Tibial nerve (tissue), 4 donors: ENCODE measurements at regions not wholly inside any gene's neighbourhood (a gene's known extent, or its start where the extent isn't known, plus 50 kb on each side); places are given as distances from the start of the nearest gene placed in this dataset.
A peak's percentile ranks its signal among the peaks of the same experiment; 100 is the strongest.

Experiments used
- DNase-seq, 2 donors: peaks; one replicate each; pipeline ENCODE4 v3.0.0-alpha.2; 2019; ENCODE audit warnings: low spot score in 2 of 2
- H3K27ac ChIP-seq, 4 donors: fragments of 200-600 bp; sonication (generic) in 3 of 4; one replicate each; pipeline ENCODE4 v1.5.1; 2017 to 2019; ENCODE audit warnings: mild to moderate bottlenecking in 1 of 4
- H3K27me3 ChIP-seq, 2 donors: fragments of 200-600 bp; sonication (generic) in 1 of 2; one replicate each; pipeline versions ENCODE4 v1.5.1 to v1.6.0; 2017 to 2019
- H3K36me3 ChIP-seq, 3 donors: fragments of 200-600 bp; sonication (generic); one replicate each; pipeline ENCODE4 v1.5.1; 2018 to 2019
- H3K4me1 ChIP-seq, 4 donors: fragments of 200-600 bp; sonication (generic) in 3 of 4; one replicate each; pipeline ENCODE4 v1.5.1; 2017 to 2019
- H3K4me3 ChIP-seq, 4 donors: fragments of 200-600 bp; sonication (generic) in 3 of 4; one replicate each; pipeline ENCODE4 v1.5.1; 2017 to 2019; ENCODE audit warnings: mild to moderate bottlenecking in 1 of 4, moderate library complexity in 1 of 4
- H3K9me3 ChIP-seq, 4 donors: fragments of 200-600 bp; sonication (generic) in 3 of 4; one replicate each; pipeline ENCODE4 v1.5.1; 2017 to 2019
- EP300 ChIP-seq, 2 donors: sonication (generic); formaldehyde crosslinking; IDR thresholded peaks; one replicate each; pipeline ENCODE4 v1.6.1; 2017; ENCODE audit warnings: antibody characterized with exemption in 2 of 2, mild to moderate bottlenecking in 1 of 2
- POLR2A ChIP-seq, 2 donors: fragments of 450-650 bp; IDR thresholded peaks; one replicate each; pipeline ENCODE4 v1.6.1; 2017; ENCODE audit warnings: antibody characterized with exemption in 2 of 2, mild to moderate bottlenecking in 2 of 2, moderate library complexity in 2 of 2
- WGBS, 2 donors: methylation state at CpG; one replicate each; pipeline ENCODE4 v1.1.5; 2018; 5-methylcytosine and 5-hydroxymethylcytosine counted together
- TF ChIP-seq, protein P1 (sequence below), 5 experiments: fragments of 200-600 bp in 3 of 5; fragments of 450-650 bp in 2 of 5; sonication (generic) in 3 of 5; IDR thresholded peaks; one replicate each; pipeline ENCODE4 v1.5.1; 2016 to 2019; ENCODE audit warnings: antibody characterized with exemption in 5 of 5, mild to moderate bottlenecking in 3 of 5, moderate library complexity in 2 of 5

GRCh38 chr7:67738958-67739357, 742.3 kb downstream of the TYW1 start:
- Histone ChIP-seq H3K27ac (peak overlapping the region in 2 of 4 donors; percentile 49 to 72), H3K27me3 (no peaks in the 10 kb centered on the region), H3K4me1 (no peaks in the 10 kb centered on the region), H3K9me3 (peaks cover 0 to 9% (median 0%) of the 10 kb centered on the region in 4 donors), H3K36me3 (no peaks in the 10 kb centered on the region), H3K4me3 (no peak overlapping the region)
- 41 to 55% methylated on average over 6 of the region's 6 CpGs for WGBS, 2 donors
- DNase-seq, result peak; percentile 21 to 75
- peak; percentile 43 to 93 for TF ChIP-seq EP300 (IDR thresholded peaks at IDR 0.05)
- TF ChIP-seq, protein P1, sequence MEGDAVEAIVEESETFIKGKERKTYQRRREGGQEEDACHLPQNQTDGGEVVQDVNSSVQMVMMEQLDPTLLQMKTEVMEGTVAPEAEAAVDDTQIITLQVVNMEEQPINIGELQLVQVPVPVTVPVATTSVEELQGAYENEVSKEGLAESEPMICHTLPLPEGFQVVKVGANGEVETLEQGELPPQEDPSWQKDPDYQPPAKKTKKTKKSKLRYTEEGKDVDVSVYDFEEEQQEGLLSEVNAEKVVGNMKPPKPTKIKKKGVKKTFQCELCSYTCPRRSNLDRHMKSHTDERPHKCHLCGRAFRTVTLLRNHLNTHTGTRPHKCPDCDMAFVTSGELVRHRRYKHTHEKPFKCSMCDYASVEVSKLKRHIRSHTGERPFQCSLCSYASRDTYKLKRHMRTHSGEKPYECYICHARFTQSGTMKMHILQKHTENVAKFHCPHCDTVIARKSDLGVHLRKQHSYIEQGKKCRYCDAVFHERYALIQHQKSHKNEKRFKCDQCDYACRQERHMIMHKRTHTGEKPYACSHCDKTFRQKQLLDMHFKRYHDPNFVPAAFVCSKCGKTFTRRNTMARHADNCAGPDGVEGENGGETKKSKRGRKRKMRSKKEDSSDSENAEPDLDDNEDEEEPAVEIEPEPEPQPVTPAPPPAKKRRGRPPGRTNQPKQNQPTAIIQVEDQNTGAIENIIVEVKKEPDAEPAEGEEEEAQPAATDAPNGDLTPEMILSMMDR (IDR thresholded peaks at IDR 0.05), result no peak

GRCh38 chr7:67743501-67743900, 746.9 kb downstream of the TYW1 start:
- H3K4me3 ChIP-seq, result no peak overlapping the region
- no peaks in the 10 kb centered on the region for H3K27me3 ChIP-seq
- no peaks in the 10 kb centered on the region for H3K9me3 ChIP-seq
- TF ChIP-seq, protein P1 (IDR thresholded peaks at IDR 0.05), result no peak
- TF ChIP-seq POLR2A (IDR thresholded peaks at IDR 0.05), result no peak
- no peak for TF ChIP-seq EP300 (IDR thresholded peaks at IDR 0.05)
- DNase-seq, result no peak
- WGBS, 2 donors, result 88 to 92% methylated on average over 1 of the region's 1 CpG
- H3K27ac ChIP-seq, result no peak overlapping the region
- no peaks in the 10 kb centered on the region for H3K36me3 ChIP-seq
- no peaks in the 10 kb centered on the region for H3K4me1 ChIP-seq

DNA sequence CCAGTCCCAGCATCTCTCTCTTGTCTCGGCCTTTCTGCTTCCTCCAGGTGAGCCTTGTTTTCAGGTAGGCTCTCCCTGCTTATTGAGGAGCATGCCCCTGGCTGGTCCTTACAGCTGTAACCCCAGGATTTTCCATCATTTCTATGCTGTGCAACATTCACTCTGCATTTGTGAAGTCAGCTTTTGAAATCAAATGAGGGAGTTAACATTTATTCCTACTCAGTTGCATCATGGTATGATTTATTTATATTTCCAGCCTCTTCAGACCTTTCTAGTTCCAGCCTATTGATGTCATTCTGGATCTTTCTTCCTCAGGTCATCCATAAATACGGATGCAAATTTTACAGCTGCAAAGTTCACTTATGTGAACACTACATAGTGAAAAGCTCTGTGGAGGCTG, 755.6 kb downstream of the TYW1 start:
- no peaks in the 10 kb centered on the region for H3K36me3 ChIP-seq
- no peaks in the 10 kb centered on the region for H3K9me3 ChIP-seq
- H3K27ac ChIP-seq, result no peak overlapping the region
- H3K4me1 ChIP-seq, result no peaks in the 10 kb centered on the region
- H3K4me3 ChIP-seq, result no peak overlapping the region
- TF ChIP-seq, protein P1 (IDR thresholded peaks at IDR 0.05), result no peak
- no peaks in the 10 kb centered on the region for H3K27me3 ChIP-seq
- DNase-seq, result no peak
- WGBS, 2 donors, result 64 to 69% methylated on average over 2 of the region's 2 CpGs

GRCh38 chr7:67753891-67754290, 757.3 kb downstream of the TYW1 start:
- Histone ChIP-seq H3K27ac (no peak overlapping the region), H3K4me3 (no peak overlapping the region), H3K9me3 (no peaks in the 10 kb centered on the region), H3K36me3 (no peaks in the 10 kb centered on the region), H3K27me3 (no peaks in the 10 kb centered on the region), H3K4me1 (no peaks in the 10 kb centered on the region)
- no peak for DNase-seq
- 54 to 66% methylated on average over 4 of the region's 4 CpGs for WGBS, 2 donors
- TF ChIP-seq POLR2A (IDR thresholded peaks at IDR 0.05) (no peak), EP300 (IDR thresholded peaks at IDR 0.05) (no peak)
- TF ChIP-seq, protein P1 (IDR thresholded peaks at IDR 0.05), result no peak

GRCh38 chr7:67754651-67755050, 758.0 kb downstream of the TYW1 start:
- no peaks in the 10 kb centered on the region for H3K9me3 ChIP-seq
- H3K4me1 ChIP-seq, result no peaks in the 10 kb centered on the region
- H3K27ac ChIP-seq, result no peak overlapping the region
- DNase-seq, result no peak
- no peak overlapping the region for H3K4me3 ChIP-seq
- no peaks in the 10 kb centered on the region for H3K36me3 ChIP-seq
- 80 to 83% methylated on average over 2 of the region's 2 CpGs for WGBS, 2 donors
- H3K27me3 ChIP-seq, result no peaks in the 10 kb centered on the region
- TF ChIP-seq EP300 (IDR thresholded peaks at IDR 0.05) (no peak), POLR2A (IDR thresholded peaks at IDR 0.05) (no peak)
- TF ChIP-seq, protein P1 (IDR thresholded peaks at IDR 0.05), result no peak
